Tibial nerve (tissue), 4 donors: ENCODE measurements at regions not wholly inside any gene's neighbourhood (a gene's known extent, or its start where the extent isn't known, plus 50 kb on each side); places are given as distances from the start of the nearest gene placed in this dataset.

Experiments
- DNase-seq, 2 donors: peaks; one replicate each; pipeline ENCODE4 v3.0.0-alpha.2; 2019; ENCODE audit warnings: low spot score in 2 of 2
- H3K27ac ChIP-seq, 4 donors: fragments of 200-600 bp; sonication (generic) in 3 of 4; one replicate each; pipeline ENCODE4 v1.5.1; 2017 to 2019; ENCODE audit warnings: mild to moderate bottlenecking in 1 of 4
- H3K27me3 ChIP-seq, 2 donors: fragments of 200-600 bp; sonication (generic) in 1 of 2; one replicate each; pipeline versions ENCODE4 v1.5.1 to v1.6.0; 2017 to 2019
- H3K36me3 ChIP-seq, 3 donors: fragments of 200-600 bp; sonication (generic); one replicate each; pipeline ENCODE4 v1.5.1; 2018 to 2019
- H3K4me1 ChIP-seq, 4 donors: fragments of 200-600 bp; sonication (generic) in 3 of 4; one replicate each; pipeline ENCODE4 v1.5.1; 2017 to 2019
- H3K4me3 ChIP-seq, 4 donors: fragments of 200-600 bp; sonication (generic) in 3 of 4; one replicate each; pipeline ENCODE4 v1.5.1; 2017 to 2019; ENCODE audit warnings: mild to moderate bottlenecking in 1 of 4, moderate library complexity in 1 of 4
- H3K9me3 ChIP-seq, 4 donors: fragments of 200-600 bp; sonication (generic) in 3 of 4; one replicate each; pipeline ENCODE4 v1.5.1; 2017 to 2019
- CTCF ChIP-seq, 5 experiments: fragments of 200-600 bp in 3 of 5; fragments of 450-650 bp in 2 of 5; sonication (generic) in 3 of 5; IDR thresholded peaks; one replicate each; pipeline ENCODE4 v1.5.1; 2016 to 2019; ENCODE audit warnings: antibody characterized with exemption in 5 of 5, mild to moderate bottlenecking in 3 of 5, moderate library complexity in 2 of 5
- EP300 ChIP-seq, 2 donors: sonication (generic); formaldehyde crosslinking; IDR thresholded peaks; one replicate each; pipeline ENCODE4 v1.6.1; 2017; ENCODE audit warnings: antibody characterized with exemption in 2 of 2, mild to moderate bottlenecking in 1 of 2
- POLR2A ChIP-seq, 2 donors: fragments of 450-650 bp; IDR thresholded peaks; one replicate each; pipeline ENCODE4 v1.6.1; 2017; ENCODE audit warnings: antibody characterized with exemption in 2 of 2, mild to moderate bottlenecking in 2 of 2, moderate library complexity in 2 of 2
- WGBS, 2 donors: methylation state at CpG; one replicate each; pipeline ENCODE4 v1.1.5; 2018; 5-methylcytosine and 5-hydroxymethylcytosine counted together

GRCh38 chr2:15728245-15728938 is 136.7 kb downstream of the DDX1 start:
- no peak for DNase-seq
- Histone ChIP-seq H3K36me3 (no peaks in the 10 kb centered on the region), H3K27ac (no peak overlapping the region), H3K4me1 (peaks cover 0 to 35% (median 3%) of the 10 kb centered on the region in 4 donors), H3K9me3 (no peaks in the 10 kb centered on the region), H3K27me3 (no peaks in the 10 kb centered on the region), H3K4me3 (no peak overlapping the region)
- 93% methylated on average over 9 of the region's 9 CpGs for WGBS, 2 donors
- no peak for TF ChIP-seq POLR2A (IDR thresholded peaks at IDR 0.05)
- TF ChIP-seq CTCF (IDR thresholded peaks at IDR 0.05): no peak
- TF ChIP-seq EP300 (IDR thresholded peaks at IDR 0.05): no peak

- no peaks in the 10 kb centered on the region for H3K9me3 ChIP-seq
- no peaks in the 10 kb centered on the region for H3K36me3 ChIP-seq
- 94 to 97% methylated on average over 7 of the region's 7 CpGs for WGBS, 2 donors
- no peaks in the 10 kb centered on the region for H3K27me3 ChIP-seq
- DNase-seq: no peak
- H3K4me1 ChIP-seq: peaks cover 0 to 41% (median 3%) of the 10 kb centered on the region in 4 donors
- H3K27ac ChIP-seq: no peak overlapping the region
- TF ChIP-seq EP300 (IDR thresholded peaks at IDR 0.05): no peak
- no peak for TF ChIP-seq POLR2A (IDR thresholded peaks at IDR 0.05)
- no peak for TF ChIP-seq CTCF (IDR thresholded peaks at IDR 0.05)
- H3K4me3 ChIP-seq: no peak overlapping the region
Observed at GRCh38 chr2:15729001-15729400, 137.3 kb downstream of the DDX1 start.

GRCh38 chr2:15729709-15730544 is 138.3 kb downstream of the DDX1 start:
- no peak for DNase-seq
- Histone ChIP-seq H3K36me3 (no peaks in the 10 kb centered on the region), H3K27ac (peak overlapping the region in 1 of 4 donors; percentile 40), H3K9me3 (no peaks in the 10 kb centered on the region), H3K4me1 (peaks cover 0 to 51% (median 3%) of the 10 kb centered on the region in 4 donors), H3K4me3 (no peak overlapping the region), H3K27me3 (no peaks in the 10 kb centered on the region)
- TF ChIP-seq POLR2A (IDR thresholded peaks at IDR 0.05) (no peak), CTCF (IDR thresholded peaks at IDR 0.05) (no peak)
- 56 to 64% methylated on average over 10 of the region's 10 CpGs for WGBS, 2 donors

GRCh38 chr2:15730545-15731212 is 139.0 kb downstream of the DDX1 start:
- Histone ChIP-seq H3K27ac (peak overlapping the region in 1 of 4 donors; percentile 40), H3K4me1 (peaks cover 0 to 52% (median 3%) of the 10 kb centered on the region in 4 donors), H3K9me3 (no peaks in the 10 kb centered on the region), H3K36me3 (no peaks in the 10 kb centered on the region), H3K4me3 (no peak overlapping the region), H3K27me3 (no peaks in the 10 kb centered on the region)
- TF ChIP-seq CTCF (IDR thresholded peaks at IDR 0.05) (no peak), EP300 (IDR thresholded peaks at IDR 0.05) (peak; percentile 66 to 90)
- DNase-seq: peak; percentile 93 to 94
- 0 to 24% methylated on average over 4 to 5 of the region's 7 CpGs for WGBS, 2 donors
